ENCODE measurements at regions not wholly inside any gene's neighbourhood (a gene's known extent, or its start where the extent isn't known, plus 50 kb on each side); places are given as distances from the start of the nearest gene placed in this dataset.

DNA sequence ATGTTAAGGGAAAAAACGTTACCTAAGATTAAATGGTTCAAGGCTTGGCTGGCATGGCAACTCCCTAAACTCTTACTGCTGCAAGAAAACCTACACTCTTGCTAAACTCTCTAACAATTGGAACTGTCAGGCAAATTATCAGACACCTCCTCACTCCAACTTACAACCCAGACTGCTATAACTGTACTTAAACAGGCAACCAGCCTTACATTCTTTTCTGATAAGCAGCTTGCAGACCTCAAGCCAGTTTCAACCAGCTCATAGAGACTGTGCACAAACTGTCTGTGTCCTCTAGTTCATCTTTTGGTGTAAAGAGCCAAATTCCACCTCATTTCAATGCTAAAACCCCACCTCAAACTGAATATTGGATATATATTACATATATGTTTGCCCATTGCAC is 504.9 kb downstream of the UBE2NL start:
- DNase-seq (ENCODE audit: low read depth in 1 of 2, low spot score in 2 of 2), result no peak
- Histone ChIP-seq H2BK5ac (ENCODE audit: low read depth, low read length) (no peak overlapping the region), H3K79me2 (ENCODE audit: control insufficient read depth in 1 of 2, insufficient read depth in 2 of 2, low read length in 2 of 2) (no peaks in the 10 kb centered on the region), H3K27ac (ENCODE audit: low read depth, low read length) (no peak overlapping the region), H2AFZ (ENCODE audit: low read length) (no peak overlapping the region), H3K4me1 (replicated peaks in 1 of 4; ENCODE audit: control insufficient read depth in 3 of 4, insufficient read depth in 4 of 4, low read length in 3 of 4) (no peaks in the 10 kb centered on the region), H3K9me3 (ENCODE audit: insufficient read depth in 2 of 2, low read depth in 1 of 2, low read length in 1 of 2) (no peaks in the 10 kb centered on the region), H2BK20ac (ENCODE audit: low read length) (no peak overlapping the region), H3K23ac (ENCODE audit: insufficient read length) (no peak overlapping the region), H3K4me3 (ENCODE audit: extremely low read depth in 1 of 4, insufficient read depth in 2 of 4, low read depth in 3 of 4, low read length in 4 of 4) (no peak overlapping the region), H3K36me3 (ENCODE audit: control insufficient read depth in 2 of 4, insufficient read depth in 4 of 4, low read length in 3 of 4) (no peaks in the 10 kb centered on the region), H3K9ac (replicated peaks in 1 of 4; ENCODE audit: extremely low read depth in 1 of 4, low read depth in 3 of 4, low read length in 3 of 4) (no peak overlapping the region), H3K56ac (replicated peaks; ENCODE audit: insufficient read length, low read depth, low read length) (no peak overlapping the region), H4K8ac (ENCODE audit: extremely low read depth, insufficient read depth, low read length) (no peak overlapping the region), H4K20me1 (replicated peaks in 1 of 2; ENCODE audit: control insufficient read depth in 1 of 2, insufficient read depth in 2 of 2, low read length in 2 of 2) (no peaks in the 10 kb centered on the region), H2BK12ac (ENCODE audit: low read depth, low read length) (no peak overlapping the region), H2BK15ac (ENCODE audit: low read length) (no peak overlapping the region), H4K91ac (replicated peaks; ENCODE audit: insufficient read length, low read length) (no peak overlapping the region), H3K14ac (ENCODE audit: insufficient read length) (no peak overlapping the region), H4K5ac (ENCODE audit: insufficient read length, low read depth, low read length) (no peak overlapping the region), H2BK120ac (replicated peaks; ENCODE audit: low read depth, low read length) (no peak overlapping the region), H3K4me2 (ENCODE audit: insufficient read depth in 1 of 2, low read depth in 2 of 2, low read length in 2 of 2) (no peak overlapping the region), H3K27me3 (replicated peaks in 1 of 4; ENCODE audit: control insufficient read depth in 3 of 4, extremely low read depth in 1 of 4, insufficient read depth in 3 of 4, low read length in 3 of 4) (no peaks in the 10 kb centered on the region), H2AK5ac (ENCODE audit: low read depth, low read length) (no peak overlapping the region), H3K18ac (ENCODE audit: extremely low read depth, low read length) (no peak overlapping the region), H3K79me1 (ENCODE audit: low read depth, low read length) (no peaks in the 10 kb centered on the region), H3K4ac (replicated peaks; ENCODE audit: insufficient read length, low read depth, low read length) (no peak overlapping the region), H3K23me2 (ENCODE audit: low read depth, low read length) (no peaks in the 10 kb centered on the region)
- FAIRE-seq, result no peak
- ChIA-PET CTCF (ENCODE audit: partially characterized antibody) (no interaction called here), POLR2A (ENCODE audit: partially characterized antibody) (no interaction called here)
- 100% methylated on average over 1 of the region's 1 CpG; no CpG with 5 or more reads in 1 of the 2 experiments for WGBS, 2 experiments (ENCODE audit: extremely low coverage in 1 of 2, insufficient coverage in 1 of 2, insufficient read length in 1 of 2, insufficient replicate concordance in 2 of 2, low coverage in 1 of 2, low lambda C conversion rate in 2 of 2, missing lambda C conversion rate in 1 of 2)
- TF ChIP-seq SAP30 (IDR thresholded peaks at IDR 0.05; ENCODE audit: insufficient read depth, insufficient replicate concordance, low read length) (no peak), ZNF274 (IDR thresholded peaks at IDR 0.05; ENCODE audit: borderline replicate concordance, extremely low read depth, low read length) (no peak), EGR1 (IDR thresholded peaks at IDR 0.05; ENCODE audit: borderline replicate concordance, low read depth, low read length) (no peak), NANOG (IDR thresholded peaks at IDR 0.05; ENCODE audit: insufficient read depth, low read depth, low read length, poor library complexity, severe bottlenecking) (no peak), RXRA (IDR thresholded peaks at IDR 0.05; ENCODE audit: insufficient read depth, low read depth, low read length) (no peak)

All from H1 (cell line).